IPS DF 6.9 (cell line): ENCODE measurements at regions not wholly inside any gene's neighbourhood (a gene's known extent, or its start where the extent isn't known, plus 50 kb on each side); places are given as distances from the start of the nearest gene placed in this dataset.

Experiments used
- DNase-seq: peaks from one replicate; pipeline ENCODE4 v3.0.0-alpha.2; 2013; ENCODE audit warnings: low read depth, low spot score
- H3K27ac ChIP-seq: one replicate; pipeline ENCODE4 v1.5.1; 2013; ENCODE audit warnings: low read length, control low read depth
- H3K27me3 ChIP-seq: 2 replicates; pipeline ENCODE4 v1.6.1; 2013; ENCODE audit warnings: mild to moderate bottlenecking, low read length; ENCODE audit not compliant: control insufficient read depth, insufficient read depth
- H3K36me3 ChIP-seq: 2 replicates; pipeline ENCODE4 v1.6.1; 2013; ENCODE audit warnings: low read length; ENCODE audit not compliant: control insufficient read depth, insufficient read depth
- H3K4me1 ChIP-seq: 2 replicates; pipeline ENCODE4 v1.6.1; 2013; ENCODE audit warnings: low read length; ENCODE audit not compliant: control insufficient read depth, insufficient read depth
- H3K4me3 ChIP-seq: 2 replicates; pipeline ENCODE4 v1.5.1; 2013; ENCODE audit warnings: mild to moderate bottlenecking, low read length
- H3K9me3 ChIP-seq: 2 replicates; pipeline ENCODE4 v1.6.1; 2013; ENCODE audit warnings: low read length, inconsistent platforms; ENCODE audit not compliant: control insufficient read depth, insufficient read depth
- WGBS: extraction: QIAGEN DNeasy Blood & Tissue Kit; methylation state at CpG from one replicate; pipeline ENCODE4 v1.1.7; 2013; ENCODE audit warnings: mixed read lengths, missing lambda C conversion rate; ENCODE audit not compliant: insufficient read length, insufficient coverage; 5-methylcytosine and 5-hydroxymethylcytosine counted together

DNA sequence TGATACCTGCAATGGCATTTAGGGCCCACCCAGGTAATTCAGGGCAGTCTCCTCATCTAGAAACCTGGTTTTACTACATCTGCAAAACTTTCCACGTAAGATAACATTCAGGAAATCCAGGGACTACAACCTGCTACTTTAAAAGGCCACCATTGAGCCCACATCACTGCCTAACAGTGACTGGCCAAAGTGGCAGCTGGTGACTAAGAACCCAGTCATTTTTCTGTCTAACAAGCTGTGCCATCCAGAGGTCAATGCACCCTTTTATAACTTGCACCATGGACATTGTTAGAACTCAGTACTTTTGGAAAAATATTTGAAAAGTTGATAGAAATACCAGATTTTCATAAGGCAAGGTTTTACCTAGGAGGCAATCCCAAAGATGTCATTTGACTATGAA lies 492.4 kb downstream of the OTOL1 start:
- DNase-seq = no peak
- no CpG with 5 or more reads among the region's 1 CpG for WGBS
- Histone ChIP-seq H3K27ac (no peak overlapping the region), H3K4me3 (no peak overlapping the region), H3K4me1 (no peaks in the 10 kb centered on the region), H3K9me3 (no peaks in the 10 kb centered on the region), H3K27me3 (no peaks in the 10 kb centered on the region), H3K36me3 (no peaks in the 10 kb centered on the region)

GRCh38 chr3:161990036-161990435 lies 493.4 kb downstream of the OTOL1 start:
- H3K4me1 ChIP-seq = no peaks in the 10 kb centered on the region
- no peak for DNase-seq
- no peak overlapping the region for H3K4me3 ChIP-seq
- no peaks in the 10 kb centered on the region for H3K36me3 ChIP-seq
- no peak overlapping the region for H3K27ac ChIP-seq
- H3K27me3 ChIP-seq = no peaks in the 10 kb centered on the region
- WGBS = no CpG with 5 or more reads among the region's 3 CpGs
- H3K9me3 ChIP-seq = no peaks in the 10 kb centered on the region

- no peaks in the 10 kb centered on the region for H3K36me3 ChIP-seq
- H3K4me3 ChIP-seq = no peak overlapping the region
- no peak overlapping the region for H3K27ac ChIP-seq
- no CpG with 5 or more reads among the region's 4 CpGs for WGBS
- DNase-seq = no peak
- H3K9me3 ChIP-seq = no peaks in the 10 kb centered on the region
- no peaks in the 10 kb centered on the region for H3K27me3 ChIP-seq
- no peaks in the 10 kb centered on the region for H3K4me1 ChIP-seq
These were observed 495.4 kb downstream of the OTOL1 start for GRCh38 chr3:161991901-161992540.

- no peak for DNase-seq
- Histone ChIP-seq H3K27me3 (no peaks in the 10 kb centered on the region), H3K9me3 (no peaks in the 10 kb centered on the region), H3K36me3 (no peaks in the 10 kb centered on the region), H3K4me3 (no peak overlapping the region), H3K27ac (no peak overlapping the region), H3K4me1 (no peaks in the 10 kb centered on the region)
- no CpG with 5 or more reads among the region's 2 CpGs for WGBS
These were observed 503.2 kb downstream of the OTOL1 start for GRCh38 chr3:161999846-162000245.

GRCh38 chr3:162007722-162008121 lies 511.1 kb downstream of the OTOL1 start:
- H3K9me3 ChIP-seq = no peaks in the 10 kb centered on the region
- no peaks in the 10 kb centered on the region for H3K36me3 ChIP-seq
- no peak overlapping the region for H3K27ac ChIP-seq
- WGBS = no CpG with 5 or more reads among the region's 2 CpGs
- no peaks in the 10 kb centered on the region for H3K27me3 ChIP-seq
- no peaks in the 10 kb centered on the region for H3K4me1 ChIP-seq
- no peak overlapping the region for H3K4me3 ChIP-seq
- no peak for DNase-seq

- no peak overlapping the region for H3K4me3 ChIP-seq
- no peaks in the 10 kb centered on the region for H3K4me1 ChIP-seq
- DNase-seq = no peak
- no peak overlapping the region for H3K27ac ChIP-seq
- no peaks in the 10 kb centered on the region for H3K27me3 ChIP-seq
- H3K9me3 ChIP-seq = no peaks in the 10 kb centered on the region
- no peaks in the 10 kb centered on the region for H3K36me3 ChIP-seq
- WGBS = no CpG with 5 or more reads among the region's 3 CpGs
These were observed 516.0 kb downstream of the OTOL1 start for GRCh38 chr3:162012633-162013032.

- no peak for DNase-seq
- no CpG with 5 or more reads among the region's 5 CpGs for WGBS
- no peaks in the 10 kb centered on the region for H3K9me3 ChIP-seq
- no peak overlapping the region for H3K27ac ChIP-seq
- H3K4me3 ChIP-seq = no peak overlapping the region
- H3K36me3 ChIP-seq = no peaks in the 10 kb centered on the region
- no peaks in the 10 kb centered on the region for H3K4me1 ChIP-seq
- H3K27me3 ChIP-seq = no peaks in the 10 kb centered on the region
These were observed 517.7 kb downstream of the OTOL1 start for GRCh38 chr3:162014284-162014683.

GRCh38 chr3:162015856-162016255 lies 519.2 kb downstream of the OTOL1 start:
- Histone ChIP-seq H3K4me3 (no peak overlapping the region), H3K36me3 (no peaks in the 10 kb centered on the region), H3K27ac (no peak overlapping the region), H3K27me3 (no peaks in the 10 kb centered on the region), H3K4me1 (no peaks in the 10 kb centered on the region), H3K9me3 (no peaks in the 10 kb centered on the region)
- no peak for DNase-seq

GRCh38 chr3:162019817-162020216 lies 523.2 kb downstream of the OTOL1 start:
- Histone ChIP-seq H3K4me1 (no peaks in the 10 kb centered on the region), H3K9me3 (no peaks in the 10 kb centered on the region), H3K27me3 (no peaks in the 10 kb centered on the region), H3K27ac (no peak overlapping the region), H3K4me3 (no peak overlapping the region), H3K36me3 (no peaks in the 10 kb centered on the region)
- DNase-seq = no peak
- WGBS = no CpG with 5 or more reads among the region's 1 CpG

- no peaks in the 10 kb centered on the region for H3K4me1 ChIP-seq
- H3K27me3 ChIP-seq = no peaks in the 10 kb centered on the region
- no peak overlapping the region for H3K4me3 ChIP-seq
- no peak for DNase-seq
- no peaks in the 10 kb centered on the region for H3K36me3 ChIP-seq
- H3K9me3 ChIP-seq = no peaks in the 10 kb centered on the region
- no peak overlapping the region for H3K27ac ChIP-seq
- no CpG with 5 or more reads among the region's 4 CpGs for WGBS
These were observed 524.6 kb downstream of the OTOL1 start for GRCh38 chr3:162021206-162021605.

DNA sequence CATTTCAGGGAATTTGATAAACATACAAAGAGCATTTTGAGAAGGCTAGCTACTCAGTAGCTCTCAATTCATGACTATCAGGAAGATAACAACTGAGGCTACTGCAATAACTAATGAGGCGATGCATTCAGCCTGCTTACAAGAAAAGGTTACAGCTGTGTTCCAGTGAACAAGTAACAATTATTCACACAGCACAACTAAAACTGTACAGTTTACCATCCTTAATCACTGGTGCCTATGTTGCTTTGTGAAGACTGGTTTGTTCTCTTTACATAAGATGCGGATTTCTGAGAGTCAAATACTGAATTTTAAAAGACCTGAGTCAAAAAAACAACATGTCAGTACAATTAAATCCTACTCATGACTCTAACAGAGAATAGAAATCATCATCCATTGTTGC lies 526.3 kb downstream of the OTOL1 start:
- Histone ChIP-seq H3K9me3 (no peaks in the 10 kb centered on the region), H3K4me3 (no peak overlapping the region), H3K4me1 (no peaks in the 10 kb centered on the region), H3K27ac (no peak overlapping the region), H3K36me3 (no peaks in the 10 kb centered on the region), H3K27me3 (no peaks in the 10 kb centered on the region)
- no CpG with 5 or more reads among the region's 2 CpGs for WGBS
- no peak for DNase-seq
